ENCODE measurements at regions not wholly inside any gene's neighbourhood (a gene's known extent, or its start where the extent isn't known, plus 50 kb on each side); places are given as distances from the start of the nearest gene placed in this dataset.

GRCh38 chr12:44961887-44962286 lies 85.8 kb upstream of the NELL2 start:
- DNase-seq, result no peak

DNA sequence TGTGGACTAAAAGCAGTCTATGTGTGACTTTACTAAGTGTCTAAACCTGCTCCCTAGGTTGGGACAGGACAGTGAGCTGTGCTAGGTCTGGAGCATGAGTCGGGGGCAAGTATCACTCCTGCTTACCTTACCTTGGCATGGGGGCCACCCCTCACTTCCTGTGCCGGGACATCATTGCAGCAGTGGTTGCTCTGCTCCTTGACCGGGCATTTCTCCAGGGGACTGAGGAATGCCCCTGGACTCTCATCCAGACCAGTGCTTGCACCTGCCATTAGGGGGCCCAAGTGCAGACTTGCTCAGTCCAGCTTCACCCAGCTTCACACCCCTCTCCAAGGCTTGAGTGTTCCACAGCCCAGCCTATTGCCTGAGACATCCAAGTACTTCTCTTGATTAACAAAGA lies 84.7 kb upstream of the NELL2 start:
- no peak for DNase-seq

DNA sequence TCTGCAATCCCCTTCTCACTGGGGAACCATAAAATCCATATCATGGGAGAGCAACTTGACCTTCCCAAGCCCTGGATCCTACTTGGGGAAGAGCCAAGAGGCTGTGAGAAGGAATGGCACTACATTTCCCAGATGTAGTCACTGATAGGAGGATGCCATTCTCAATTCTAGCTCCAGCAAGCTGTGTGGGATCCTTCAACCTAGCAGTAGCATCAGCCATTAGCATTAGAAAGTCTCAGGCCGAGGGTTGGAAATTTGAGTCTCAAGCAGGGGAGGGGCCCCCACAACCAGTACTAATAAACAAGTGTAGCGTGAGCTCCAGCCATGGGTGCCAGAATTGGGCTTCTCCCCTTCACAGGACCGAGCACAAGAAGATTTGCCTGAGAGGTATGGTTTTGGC lies 84.3 kb upstream of the NELL2 start:
- no peak for DNase-seq

GRCh38 chr12:44947163-44947562 lies 71.0 kb upstream of the NELL2 start:
- no peak for DNase-seq

DNA sequence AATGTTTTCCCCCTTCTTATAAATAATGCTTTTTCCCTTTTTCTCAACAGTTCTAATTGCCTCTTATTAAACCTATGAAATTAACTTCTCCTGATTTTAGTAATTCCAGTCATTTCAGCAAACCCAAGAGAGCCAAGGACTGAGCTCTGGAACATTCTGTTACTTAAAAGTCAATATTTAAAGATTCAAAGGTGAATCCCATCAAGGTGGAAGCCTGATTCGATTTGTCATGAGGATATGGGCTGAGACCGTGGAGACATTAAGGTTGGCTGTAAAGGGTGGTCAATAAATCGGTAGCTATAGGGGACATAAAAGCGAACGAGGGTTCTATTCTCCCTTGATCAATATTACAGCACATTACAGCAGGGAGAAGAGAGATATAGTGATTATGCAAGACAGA lies 66.6 kb upstream of the NELL2 start:
- no peak for DNase-seq

DNA sequence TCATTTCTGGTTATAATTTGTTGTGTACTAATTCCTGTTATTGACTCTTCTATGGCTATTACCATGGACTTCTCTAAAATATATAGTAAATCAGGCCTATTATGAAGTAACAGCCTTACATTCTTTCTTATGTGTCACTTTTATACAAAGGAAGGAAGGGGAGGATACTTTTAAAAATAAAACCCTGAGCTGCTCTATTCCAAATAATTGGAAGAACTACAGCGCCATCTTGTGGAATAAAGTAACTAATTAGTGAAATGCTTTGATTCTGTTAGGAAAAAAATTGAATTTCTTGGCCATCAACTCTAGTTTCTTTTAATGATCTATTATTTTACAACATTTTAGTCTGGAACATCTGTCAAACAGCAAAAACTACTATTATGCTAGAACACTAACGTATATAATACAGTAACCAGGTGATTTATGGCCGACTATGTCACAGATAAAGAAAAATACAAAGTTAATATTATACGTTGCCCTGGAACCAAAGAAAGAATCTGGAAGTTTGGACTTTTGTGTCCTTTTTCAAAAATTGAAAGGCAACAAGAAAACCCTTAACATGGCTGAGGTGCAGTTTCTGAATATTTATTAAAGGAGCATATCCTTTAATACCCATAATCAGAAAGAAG lies 55.0 kb upstream of the NELL2 start:
- DNase-seq, result peak; percentile 32 to 66

DNA sequence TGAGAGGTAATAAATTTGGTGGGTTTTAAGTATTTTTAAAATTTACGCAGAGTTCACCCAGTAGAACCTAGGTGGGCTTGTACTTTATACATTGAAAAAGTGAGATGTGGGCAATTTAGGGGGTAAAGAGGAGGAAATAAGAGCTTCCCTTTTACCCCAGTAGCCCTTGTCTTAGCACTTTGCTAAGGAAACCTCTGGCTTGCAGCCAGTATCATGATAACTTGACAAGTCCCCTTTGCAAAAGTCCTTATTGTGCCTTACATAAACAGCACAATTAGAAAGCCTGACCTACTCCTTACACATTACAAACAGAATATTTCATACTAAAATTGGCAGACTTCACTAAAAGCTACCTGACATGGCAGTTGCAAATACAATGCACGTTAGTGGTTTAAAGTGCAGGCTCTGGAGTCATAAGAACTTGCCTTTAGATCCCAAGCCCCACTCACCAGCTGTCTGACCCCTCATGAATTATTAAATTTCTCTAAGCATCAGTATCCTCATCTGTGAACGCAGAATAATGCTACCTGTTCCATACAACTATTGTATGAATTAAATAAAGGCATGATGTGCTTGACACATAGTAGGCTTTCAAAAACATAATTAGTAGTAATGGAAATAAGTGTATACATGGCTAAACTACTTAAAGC lies 53.2 kb upstream of the NELL2 start:
- DNase-seq, result peak in 1 of 2 experiments; percentile 35

Measured in NCI-H524 (cell line).